ENCODE measurements at regions not wholly inside any gene's neighbourhood (a gene's known extent, or its start where the extent isn't known, plus 50 kb on each side); places are given as distances from the start of the nearest gene placed in this dataset.
"Not testable (repeated sequence)": the region's sequence is repeated elsewhere in the genome, so short reads cannot be mapped to it uniquely, and the experiment has no call there.

DNA sequence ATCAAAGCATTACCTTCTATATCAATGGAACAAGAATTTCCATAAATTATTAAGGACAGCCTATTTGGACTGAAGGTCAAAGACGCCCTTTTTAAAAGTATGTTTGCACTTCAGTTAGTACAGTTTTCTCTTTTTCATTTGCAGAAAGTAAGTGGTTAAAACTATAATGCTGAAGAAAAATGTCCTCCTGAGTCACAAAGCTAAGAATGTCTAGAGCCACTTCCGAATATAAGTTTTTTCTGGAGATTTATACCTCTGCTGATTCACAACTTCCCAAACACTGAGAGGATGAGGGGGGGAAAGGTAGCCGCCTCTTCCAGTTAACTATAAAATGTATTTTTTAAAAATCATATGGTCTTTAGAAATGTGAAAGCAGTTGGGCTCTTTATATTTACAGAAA, 84.9 kb downstream of the DUSP6 start:
- Histone ChIP-seq H3K9me3 (no peaks in the 10 kb centered on the region), H3K36me3 (no peaks in the 10 kb centered on the region), H3K27me3 (no peaks in the 10 kb centered on the region), H3K27ac (no peak overlapping the region), H3K4me3 (no peak overlapping the region), H3K4me1 (no peaks in the 10 kb centered on the region)
- intact Hi-C loops (cut with DNase I), result no loop called here
- TF ChIP-seq, protein P1, sequence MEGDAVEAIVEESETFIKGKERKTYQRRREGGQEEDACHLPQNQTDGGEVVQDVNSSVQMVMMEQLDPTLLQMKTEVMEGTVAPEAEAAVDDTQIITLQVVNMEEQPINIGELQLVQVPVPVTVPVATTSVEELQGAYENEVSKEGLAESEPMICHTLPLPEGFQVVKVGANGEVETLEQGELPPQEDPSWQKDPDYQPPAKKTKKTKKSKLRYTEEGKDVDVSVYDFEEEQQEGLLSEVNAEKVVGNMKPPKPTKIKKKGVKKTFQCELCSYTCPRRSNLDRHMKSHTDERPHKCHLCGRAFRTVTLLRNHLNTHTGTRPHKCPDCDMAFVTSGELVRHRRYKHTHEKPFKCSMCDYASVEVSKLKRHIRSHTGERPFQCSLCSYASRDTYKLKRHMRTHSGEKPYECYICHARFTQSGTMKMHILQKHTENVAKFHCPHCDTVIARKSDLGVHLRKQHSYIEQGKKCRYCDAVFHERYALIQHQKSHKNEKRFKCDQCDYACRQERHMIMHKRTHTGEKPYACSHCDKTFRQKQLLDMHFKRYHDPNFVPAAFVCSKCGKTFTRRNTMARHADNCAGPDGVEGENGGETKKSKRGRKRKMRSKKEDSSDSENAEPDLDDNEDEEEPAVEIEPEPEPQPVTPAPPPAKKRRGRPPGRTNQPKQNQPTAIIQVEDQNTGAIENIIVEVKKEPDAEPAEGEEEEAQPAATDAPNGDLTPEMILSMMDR (IDR thresholded peaks at IDR 0.05), result no peak
- no peak for DNase-seq (ENCODE audit: low spot score in 2 of 2)

DNA sequence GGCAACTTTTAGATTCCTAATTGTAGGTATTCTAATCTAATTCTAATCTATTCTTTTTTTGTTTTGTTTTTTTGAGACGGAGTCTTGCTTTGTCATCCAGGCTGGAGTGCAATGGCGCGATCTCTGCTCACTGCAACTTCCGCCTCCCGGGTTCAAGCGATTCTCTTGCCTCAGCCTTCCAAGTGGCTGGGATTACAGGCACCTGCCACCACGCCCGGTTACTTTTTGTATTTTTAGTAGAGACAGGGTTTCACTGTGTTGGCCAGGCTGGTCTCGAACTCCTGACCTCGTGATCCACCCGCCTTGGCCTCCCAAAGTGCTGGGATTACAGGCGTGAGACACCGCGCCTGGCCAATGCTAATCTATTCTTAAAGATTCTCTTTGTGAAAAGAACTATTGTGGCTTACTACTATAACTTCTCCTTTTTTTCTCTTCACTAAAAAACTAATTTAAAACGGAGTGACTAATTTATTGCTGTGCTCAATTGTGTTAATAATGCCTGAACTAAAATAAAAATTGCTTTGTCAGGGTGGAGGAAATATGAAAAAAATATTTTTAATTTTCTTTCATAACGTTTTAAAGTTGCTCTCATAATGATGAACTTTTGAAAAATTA, 85.6 kb downstream of the DUSP6 start:
- H3K36me3 ChIP-seq; intact Hi-C loops (cut with DNase I); DNase-seq (ENCODE audit: low spot score in 2 of 2); H3K27me3 ChIP-seq; H3K9me3 ChIP-seq; H3K4me1 ChIP-seq; H3K27ac ChIP-seq; H3K4me3 ChIP-seq: not testable (repeated sequence)

DNA sequence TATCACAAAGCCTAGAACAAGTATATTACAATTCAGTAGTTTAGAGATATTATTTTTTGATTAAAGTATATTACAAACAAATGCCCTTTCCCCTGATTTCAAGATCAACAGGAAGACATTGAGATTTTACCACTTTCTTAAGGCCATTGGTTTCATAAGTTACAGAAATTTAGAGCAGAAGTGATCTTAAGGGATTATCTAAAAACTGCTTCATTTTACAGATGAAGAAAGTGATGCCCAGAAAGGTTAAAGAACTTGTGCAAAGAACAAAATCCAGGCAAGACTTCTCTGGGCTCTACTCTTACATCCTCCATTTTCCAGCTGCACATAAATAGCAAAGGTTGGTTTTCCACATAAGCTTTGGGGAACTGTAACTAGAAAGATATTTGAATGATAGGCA, 87.5 kb downstream of the DUSP6 start:
- TF ChIP-seq, protein P1 (IDR thresholded peaks at IDR 0.05), result no peak
- intact Hi-C loops (cut with DNase I), result no loop called here
- Histone ChIP-seq H3K9me3 (no peaks in the 10 kb centered on the region), H3K4me1 (no peaks in the 10 kb centered on the region), H3K27ac (no peak overlapping the region), H3K4me3 (no peak overlapping the region), H3K36me3 (no peaks in the 10 kb centered on the region), H3K27me3 (no peaks in the 10 kb centered on the region)
- DNase-seq (ENCODE audit: low spot score in 2 of 2), result no peak

DNA sequence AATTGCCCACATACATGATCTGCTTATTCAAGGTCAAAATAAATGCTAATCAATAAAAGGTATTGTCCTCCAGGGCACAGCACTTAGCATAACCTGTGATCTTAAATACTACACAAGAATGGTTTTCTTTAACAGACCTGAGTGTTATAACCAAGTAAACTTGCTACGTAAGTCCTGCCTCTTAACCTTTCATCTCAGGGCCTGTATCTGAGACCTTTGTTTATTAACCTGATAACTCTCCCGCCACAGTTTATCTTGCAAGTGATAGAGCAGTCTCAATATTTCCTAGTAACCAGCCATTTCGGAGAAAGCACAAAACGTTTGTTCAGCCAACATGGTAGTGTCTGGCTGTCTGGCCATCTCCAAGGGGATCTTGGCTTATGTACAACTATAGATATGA, 88.4 kb downstream of the DUSP6 start:
- Histone ChIP-seq H3K4me1 (no peaks in the 10 kb centered on the region), H3K36me3 (no peaks in the 10 kb centered on the region), H3K9me3 (no peaks in the 10 kb centered on the region), H3K27ac (no peak overlapping the region), H3K27me3 (no peaks in the 10 kb centered on the region), H3K4me3 (no peak overlapping the region)
- TF ChIP-seq, protein P1 (IDR thresholded peaks at IDR 0.05), result no peak
- DNase-seq (ENCODE audit: low spot score in 2 of 2), result no peak
- intact Hi-C loops (cut with DNase I), result no loop called here

DNA sequence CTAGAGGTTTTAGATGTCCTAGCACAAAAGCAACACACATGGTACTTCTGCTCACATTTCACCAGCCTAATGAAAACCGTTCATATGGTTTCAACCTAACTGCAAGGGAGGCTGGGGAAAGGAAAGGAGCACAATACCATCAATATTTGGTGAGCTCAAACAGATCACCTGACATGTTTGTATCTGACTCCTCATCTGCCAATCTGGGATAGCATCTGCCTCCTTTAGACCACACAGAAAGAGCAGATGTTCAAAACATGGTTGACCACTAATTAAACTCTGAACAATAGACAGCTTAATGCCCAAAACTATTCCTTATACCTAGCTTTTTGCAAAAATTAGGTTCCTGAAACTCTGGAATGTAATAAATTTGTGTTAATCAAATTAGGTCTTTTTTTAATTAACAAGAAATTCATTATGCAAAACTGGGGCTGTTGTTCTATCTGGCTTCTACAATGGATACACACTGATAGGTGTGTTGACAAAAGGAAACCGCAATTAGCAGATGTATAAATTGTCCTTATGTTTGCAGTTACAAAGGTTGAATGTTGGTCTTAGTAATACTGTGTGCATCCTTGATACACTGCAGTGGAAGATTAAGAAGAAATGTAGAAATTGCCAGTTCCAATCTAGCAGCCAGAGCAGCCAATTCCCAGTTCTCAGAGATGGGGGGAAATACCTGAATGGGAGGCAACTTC, 89.3 kb downstream of the DUSP6 start:
- H3K4me3 ChIP-seq, result no peak overlapping the region
- TF ChIP-seq, protein P1 (IDR thresholded peaks at IDR 0.05), result no peak

DNA sequence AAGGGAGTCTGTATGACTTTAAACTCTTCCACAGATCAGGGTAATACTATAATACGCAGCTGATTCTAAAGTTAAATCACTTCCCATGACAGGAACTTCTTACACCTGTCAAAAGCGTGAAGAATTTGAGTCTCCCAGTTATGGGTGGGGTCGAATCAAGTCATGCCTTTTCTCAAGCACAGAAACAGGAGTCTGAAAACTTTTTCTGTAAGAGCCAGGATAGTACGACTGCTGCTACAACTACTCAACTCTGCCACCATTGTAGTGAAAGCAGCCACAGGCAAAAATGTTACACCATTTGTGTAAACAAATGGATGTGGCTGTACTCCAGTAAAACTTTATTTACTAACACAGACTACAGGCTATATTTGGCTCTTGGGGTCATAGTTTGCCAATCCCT, 90.3 kb downstream of the DUSP6 start:
- intact Hi-C loops (cut with DNase I), result no loop called here

More for the DNA sequence above, 89.3 kb downstream of the DUSP6 start:
- intact Hi-C loops (cut with DNase I), result no loop called here
- Histone ChIP-seq H3K27me3 (no peaks in the 10 kb centered on the region), H3K9me3 (peaks cover 0 to 3% of the 10 kb centered on the region in 2 donors), H3K4me1 (no peaks in the 10 kb centered on the region), H3K36me3 (no peaks in the 10 kb centered on the region), H3K27ac (no peak overlapping the region)
- DNase-seq (ENCODE audit: low spot score in 2 of 2), result no peak

More for the DNA sequence above, 90.3 kb downstream of the DUSP6 start:
- TF ChIP-seq, protein P1 (IDR thresholded peaks at IDR 0.05), result no peak
- Histone ChIP-seq H3K4me3 (no peak overlapping the region), H3K27me3 (no peaks in the 10 kb centered on the region), H3K27ac (no peak overlapping the region), H3K4me1 (no peaks in the 10 kb centered on the region), H3K36me3 (no peaks in the 10 kb centered on the region), H3K9me3 (peaks cover 0 to 3% of the 10 kb centered on the region in 2 donors)
- no peak for DNase-seq (ENCODE audit: low spot score in 2 of 2)
